GM23338 (cell line): ENCODE measurements at regions not wholly inside any gene's neighbourhood (a gene's known extent, or its start where the extent isn't known, plus 50 kb on each side); places are given as distances from the start of the nearest gene placed in this dataset.

ENCODE experiments used
- ATAC-seq: fragments of 200-7000 bp; cut with Tn5 transposase; 3 replicates; pipeline ENCODE4 v1.9.1; 2020
- DNase-seq: peaks from one replicate; pipeline ENCODE4 v3.0.0-alpha.2; 2015; ENCODE audit warnings: low spot score
- H2AFZ ChIP-seq: fragments of 200-600 bp; sonication (generic); 2 replicates; pipeline ENCODE4 v1.8.0; 2016; ENCODE audit warnings: antibody characterized with exemption, mild to moderate bottlenecking, moderate library complexity
- H3F3A ChIP-seq: fragments of 200-600 bp; sonication (generic); replicated peaks from 2 replicates; pipeline ENCODE4 v1.8.0; 2017; ENCODE audit warnings: antibody characterized with exemption, mixed run types, low read depth
- H3K27ac ChIP-seq: fragments of 200-600 bp; sonication (generic); 2 replicates; pipeline ENCODE4 v1.6.1; 2016; ENCODE audit warnings: low read depth
- H3K27me3 ChIP-seq: fragments of 200-600 bp; sonication (generic); 2 replicates; pipeline ENCODE4 v1.8.0; 2016; ENCODE audit warnings: mild to moderate bottlenecking, mixed run types, moderate library complexity; ENCODE audit not compliant: insufficient read depth
- H3K36me3 ChIP-seq: fragments of 200-600 bp; sonication (generic); 2 replicates; pipeline ENCODE4 v1.8.0; 2016; ENCODE audit warnings: mild to moderate bottlenecking; ENCODE audit not compliant: insufficient read depth
- H3K4me1 ChIP-seq: fragments of 200-600 bp; sonication (generic); 2 replicates; pipeline ENCODE4 v1.8.0; 2016; ENCODE audit warnings: mild to moderate bottlenecking, moderate library complexity; ENCODE audit not compliant: insufficient read depth
- H3K4me2 ChIP-seq: fragments of 200-600 bp; sonication (generic); 2 replicates; pipeline ENCODE4 v1.7.1; 2017; ENCODE audit warnings: mixed run types
- H3K4me3 ChIP-seq: fragments of 200-600 bp; sonication (generic); 2 replicates; pipeline ENCODE4 v1.6.1; 2016; ENCODE audit warnings: mixed run types
- H3K79me2 ChIP-seq: fragments of 200-600 bp; sonication (generic); replicated peaks from 2 replicates; pipeline ENCODE4 v1.8.0; 2017; ENCODE audit warnings: mild to moderate bottlenecking; ENCODE audit not compliant: insufficient read depth
- H3K9me2 ChIP-seq: fragments of 200-600 bp; sonication (generic); 2 replicates; pipeline ENCODE4 v1.8.0; 2017; ENCODE audit not compliant: insufficient read depth
- H4K20me1 ChIP-seq: fragments of 200-600 bp; sonication (generic); replicated peaks from 2 replicates; pipeline ENCODE4 v1.8.0; 2017; ENCODE audit warnings: mild to moderate bottlenecking; ENCODE audit not compliant: insufficient read depth
- H3K27ac Mint-ChIP-seq: 2 replicates; pipeline ENCODE4 v1.8.0; 2020; ENCODE audit warnings: inconsistent platforms, mild to moderate bottlenecking, moderate library complexity, mixed read lengths
- H3K27me3 Mint-ChIP-seq: 3 replicates; pipeline ENCODE4 v1.8.0; 2022; ENCODE audit warnings: low read depth, mild to moderate bottlenecking, moderate library complexity, mixed read lengths, inconsistent platforms; ENCODE audit not compliant: insufficient read depth, poor library complexity
- H3K36me3 Mint-ChIP-seq: 3 replicates; pipeline ENCODE4 v1.8.0; 2021; ENCODE audit warnings: low read depth, mild to moderate bottlenecking, inconsistent platforms, moderate library complexity, mixed read lengths
- H3K4me1 Mint-ChIP-seq: 3 replicates; pipeline ENCODE4 v1.8.0; 2020; ENCODE audit warnings: mild to moderate bottlenecking, inconsistent platforms, mixed read lengths
- H3K4me3 Mint-ChIP-seq: 3 replicates; pipeline ENCODE4 v1.8.0; 2021; ENCODE audit warnings: moderate library complexity, mild to moderate bottlenecking, inconsistent platforms, mixed read lengths
- H3K9me3 Mint-ChIP-seq: 3 replicates; pipeline ENCODE4 v1.8.0; 2020; ENCODE audit warnings: moderate library complexity, mild to moderate bottlenecking, inconsistent platforms, mixed read lengths
- CREB1 ChIP-seq: fragments of 250-450 bp; sonication (Bioruptor Pico); IDR thresholded peaks from 2 replicates; pipeline ENCODE4 v1.5.0; 2020; ENCODE audit warnings: low read depth, mild to moderate bottlenecking, moderate library complexity
- CTCF ChIP-seq, 2 experiments: fragments of 200-600 bp in 1 of 2; sonication (generic) in 1 of 2; conservative IDR thresholded peaks; 2 replicates each; pipeline versions ENCODE4 v1.5.1 to v1.6.1; 2016 to 2017; ENCODE audit warnings: antibody characterized with exemption in 2 of 2, low read depth in 2 of 2, mild to moderate bottlenecking in 2 of 2, moderate library complexity in 1 of 2
- EZH2 ChIP-seq: fragments of 200-600 bp; sonication (generic); IDR thresholded peaks from one replicate; pipeline ENCODE4 v1.8.0; 2017; ENCODE audit warnings: antibody characterized with exemption, mild to moderate bottlenecking, low read depth; ENCODE audit not compliant: unreplicated experiment
- POLR2AphosphoS5 ChIP-seq: IDR thresholded peaks from 2 replicates; pipeline ENCODE4 v1.6.1; 2016; ENCODE audit warnings: antibody characterized with exemption, low read depth
- REST ChIP-seq: IDR thresholded peaks from one replicate; pipeline ENCODE4 v1.6.1; 2018; ENCODE audit warnings: antibody characterized with exemption; ENCODE audit not compliant: unreplicated experiment
- ZNF114 ChIP-seq: fragments of 250-450 bp; sonication (Bioruptor Pico); IDR thresholded peaks from 2 replicates; pipeline ENCODE4 v1.5.0; 2020; ENCODE audit warnings: mild to moderate bottlenecking, moderate library complexity
- ZNF331 ChIP-seq: fragments of 250-450 bp; sonication (Bioruptor Pico); IDR thresholded peaks from 2 replicates; pipeline ENCODE4 v1.5.0; 2020; ENCODE audit warnings: low read depth, mild to moderate bottlenecking, moderate library complexity
- TF ChIP-seq, protein P1 (sequence below): fragments of 250-450 bp; sonication (Bioruptor Pico); IDR thresholded peaks from 2 replicates; pipeline ENCODE4 v1.5.0; 2020; ENCODE audit warnings: mild to moderate bottlenecking, moderate library complexity

DNA sequence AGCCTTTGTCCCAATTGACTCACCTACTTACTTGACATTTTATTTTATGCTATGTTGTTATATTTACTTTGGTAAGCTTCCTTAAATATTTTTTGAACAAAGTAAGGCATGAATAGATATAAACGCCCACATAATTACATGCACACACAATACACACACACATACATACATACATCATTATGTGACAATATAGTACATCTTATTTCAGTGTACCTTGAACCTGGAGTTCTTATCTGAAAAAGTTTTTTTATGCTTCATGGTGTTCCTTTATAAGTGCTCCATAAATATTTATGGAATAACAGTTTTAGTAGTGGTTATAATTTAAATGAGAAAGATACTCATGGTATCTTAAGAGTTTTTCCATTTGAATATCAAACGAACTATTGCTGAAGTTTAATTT is 102.8 kb upstream of the MTPN start (continued):
- no peak for TF ChIP-seq REST

GRCh38 chr7:136079478-136079892 is 102.3 kb upstream of the MTPN start:
- ATAC-seq (no peak), DNase-seq (no peak)
- Histone ChIP-seq H3K36me3 (no peaks in the 10 kb centered on the region), H4K20me1 (no peaks in the 10 kb centered on the region), H3F3A (no peaks in the 10 kb centered on the region), H3K27me3 (no peaks in the 10 kb centered on the region), H3K4me3 (no peak overlapping the region), H3K27ac (no peak overlapping the region), H3K4me2 (no peak overlapping the region), H2AFZ (no peak overlapping the region), H3K4me1 (no peaks in the 10 kb centered on the region), H3K9me2 (no peaks in the 10 kb centered on the region; the same call in 1 of the 2 replicates), H3K79me2 (no peaks in the 10 kb centered on the region)
- Mint-ChIP-seq H3K36me3 (no peaks in the 10 kb centered on the region), H3K4me3 (no peak overlapping the region), H3K4me1 (peaks cover 3% of the 10 kb centered on the region; the same call in 1 of the 3 replicates), H3K9me3 (no peaks in the 10 kb centered on the region), H3K27ac (no peak overlapping the region), H3K27me3 (no peaks in the 10 kb centered on the region)
- TF ChIP-seq CREB1 (CRISPR knock-in tag): no peak
- no peak for TF ChIP-seq ZNF331 (CRISPR knock-in tag)
- no peak for TF ChIP-seq REST
- TF ChIP-seq POLR2AphosphoS5: no peak
- no peak for TF ChIP-seq CTCF (conservative IDR thresholded peaks at IDR 0.05; ENCODE audit: low read depth in 2 of 2)
- TF ChIP-seq ZNF114 (CRISPR knock-in tag): no peak
- TF ChIP-seq EZH2: no peak
- TF ChIP-seq, protein P1, sequence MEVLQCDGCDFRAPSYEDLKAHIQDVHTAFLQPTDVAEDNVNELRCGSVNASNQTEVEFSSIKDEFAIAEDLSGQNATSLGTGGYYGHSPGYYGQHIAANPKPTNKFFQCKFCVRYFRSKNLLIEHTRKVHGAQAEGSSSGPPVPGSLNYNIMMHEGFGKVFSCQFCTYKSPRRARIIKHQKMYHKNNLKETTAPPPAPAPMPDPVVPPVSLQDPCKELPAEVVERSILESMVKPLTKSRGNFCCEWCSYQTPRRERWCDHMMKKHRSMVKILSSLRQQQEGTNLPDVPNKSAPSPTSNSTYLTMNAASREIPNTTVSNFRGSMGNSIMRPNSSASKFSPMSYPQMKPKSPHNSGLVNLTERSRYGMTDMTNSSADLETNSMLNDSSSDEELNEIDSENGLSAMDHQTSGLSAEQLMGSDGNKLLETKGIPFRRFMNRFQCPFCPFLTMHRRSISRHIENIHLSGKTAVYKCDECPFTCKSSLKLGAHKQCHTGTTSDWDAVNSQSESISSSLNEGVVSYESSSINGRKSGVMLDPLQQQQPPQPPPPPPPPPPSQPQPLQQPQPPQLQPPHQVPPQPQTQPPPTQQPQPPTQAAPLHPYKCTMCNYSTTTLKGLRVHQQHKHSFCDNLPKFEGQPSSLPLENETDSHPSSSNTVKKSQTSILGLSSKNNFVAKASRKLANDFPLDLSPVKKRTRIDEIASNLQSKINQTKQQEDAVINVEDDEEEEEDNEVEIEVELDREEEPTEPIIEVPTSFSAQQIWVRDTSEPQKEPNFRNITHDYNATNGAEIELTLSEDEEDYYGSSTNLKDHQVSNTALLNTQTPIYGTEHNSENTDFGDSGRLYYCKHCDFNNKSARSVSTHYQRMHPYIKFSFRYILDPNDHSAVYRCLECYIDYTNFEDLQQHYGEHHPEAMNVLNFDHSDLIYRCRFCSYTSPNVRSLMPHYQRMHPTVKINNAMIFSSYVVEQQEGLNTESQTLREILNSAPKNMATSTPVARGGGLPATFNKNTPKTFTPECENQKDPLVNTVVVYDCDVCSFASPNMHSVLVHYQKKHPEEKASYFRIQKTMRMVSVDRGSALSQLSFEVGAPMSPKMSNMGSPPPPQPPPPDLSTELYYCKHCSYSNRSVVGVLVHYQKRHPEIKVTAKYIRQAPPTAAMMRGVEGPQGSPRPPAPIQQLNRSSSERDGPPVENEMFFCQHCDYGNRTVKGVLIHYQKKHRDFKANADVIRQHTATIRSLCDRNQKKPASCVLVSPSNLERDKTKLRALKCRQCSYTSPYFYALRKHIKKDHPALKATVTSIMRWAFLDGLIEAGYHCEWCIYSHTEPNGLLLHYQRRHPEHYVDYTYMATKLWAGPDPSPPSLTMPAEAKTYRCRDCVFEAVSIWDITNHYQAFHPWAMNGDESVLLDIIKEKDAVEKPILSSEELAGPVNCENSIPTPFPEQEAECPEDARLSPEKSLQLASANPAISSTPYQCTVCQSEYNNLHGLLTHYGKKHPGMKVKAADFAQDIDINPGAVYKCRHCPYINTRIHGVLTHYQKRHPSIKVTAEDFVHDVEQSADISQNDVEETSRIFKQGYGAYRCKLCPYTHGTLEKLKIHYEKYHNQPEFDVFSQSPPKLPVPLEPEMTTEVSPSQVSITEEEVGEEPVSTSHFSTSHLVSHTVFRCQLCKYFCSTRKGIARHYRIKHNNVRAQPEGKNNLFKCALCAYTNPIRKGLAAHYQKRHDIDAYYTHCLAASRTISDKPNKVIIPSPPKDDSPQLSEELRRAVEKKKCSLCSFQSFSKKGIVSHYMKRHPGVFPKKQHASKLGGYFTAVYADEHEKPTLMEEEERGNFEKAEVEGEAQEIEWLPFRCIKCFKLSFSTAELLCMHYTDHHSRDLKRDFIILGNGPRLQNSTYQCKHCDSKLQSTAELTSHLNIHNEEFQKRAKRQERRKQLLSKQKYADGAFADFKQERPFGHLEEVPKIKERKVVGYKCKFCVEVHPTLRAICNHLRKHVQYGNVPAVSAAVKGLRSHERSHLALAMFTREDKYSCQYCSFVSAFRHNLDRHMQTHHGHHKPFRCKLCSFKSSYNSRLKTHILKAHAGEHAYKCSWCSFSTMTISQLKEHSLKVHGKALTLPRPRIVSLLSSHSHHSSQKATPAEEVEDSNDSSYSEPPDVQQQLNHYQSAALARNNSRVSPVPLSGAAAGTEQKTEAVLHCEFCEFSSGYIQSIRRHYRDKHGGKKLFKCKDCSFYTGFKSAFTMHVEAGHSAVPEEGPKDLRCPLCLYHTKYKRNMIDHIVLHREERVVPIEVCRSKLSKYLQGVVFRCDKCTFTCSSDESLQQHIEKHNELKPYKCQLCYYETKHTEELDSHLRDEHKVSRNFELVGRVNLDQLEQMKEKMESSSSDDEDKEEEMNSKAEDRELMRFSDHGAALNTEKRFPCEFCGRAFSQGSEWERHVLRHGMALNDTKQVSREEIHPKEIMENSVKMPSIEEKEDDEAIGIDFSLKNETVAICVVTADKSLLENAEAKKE (CRISPR knock-in tag): no peak
